ENCODE measurements at regions not wholly inside any gene's neighbourhood (a gene's known extent, or its start where the extent isn't known, plus 50 kb on each side); places are given as distances from the start of the nearest gene placed in this dataset.

- no peak overlapping the region for H3K9ac ChIP-seq (ENCODE audit: low read length in 3 of 3)
- no peaks in the 10 kb centered on the region for H3K9me3 ChIP-seq (ENCODE audit: control insufficient read depth in 2 of 3, insufficient read depth in 1 of 3, low read length in 3 of 3)
- no peaks in the 10 kb centered on the region for H3K27me3 ChIP-seq (ENCODE audit: control insufficient read depth, insufficient read depth, low read length)
- TF ChIP-seq CTCF (IDR thresholded peaks at IDR 0.05; ENCODE audit: borderline replicate concordance, extremely low read depth, insufficient read depth): no peak
- FAIRE-seq: no peak
- no peaks in the 10 kb centered on the region for H3K4me1 ChIP-seq (ENCODE audit: control insufficient read depth in 2 of 3, insufficient read depth in 2 of 3, low read depth in 1 of 3, low read length in 3 of 3)
- no peak overlapping the region for H3K4me3 ChIP-seq (ENCODE audit: low read length in 3 of 3)
- H3K27ac ChIP-seq (ENCODE audit: low read depth in 2 of 2, low read length in 2 of 2): no peak overlapping the region
- intact Hi-C loops (cut with DNase I): no loop called here
- H3K36me3 ChIP-seq (ENCODE audit: control insufficient read depth in 2 of 3, insufficient read depth in 3 of 3, low read length in 3 of 3): no peaks in the 10 kb centered on the region
- no peak for DNase-seq
Measured at GRCh38 chr20:48076747-48077146, 291.5 kb upstream of the SULF2 start.

GRCh38 chr20:48076247-48076646, 291.0 kb upstream of the SULF2 start:
- H3K9me3 ChIP-seq (ENCODE audit: control insufficient read depth in 2 of 3, insufficient read depth in 1 of 3, low read length in 3 of 3): no peaks in the 10 kb centered on the region
- FAIRE-seq (no peak), DNase-seq (no peak)
- H3K4me3 ChIP-seq (ENCODE audit: low read length in 3 of 3): no peak overlapping the region
- H3K27me3 ChIP-seq (ENCODE audit: control insufficient read depth, insufficient read depth, low read length): no peaks in the 10 kb centered on the region
- H3K4me1 ChIP-seq (ENCODE audit: control insufficient read depth in 2 of 3, insufficient read depth in 2 of 3, low read depth in 1 of 3, low read length in 3 of 3): no peaks in the 10 kb centered on the region
- TF ChIP-seq CTCF (IDR thresholded peaks at IDR 0.05; ENCODE audit: borderline replicate concordance, extremely low read depth, insufficient read depth): no peak
- no peak overlapping the region for H3K9ac ChIP-seq (ENCODE audit: low read length in 3 of 3)
- H3K27ac ChIP-seq (ENCODE audit: low read depth in 2 of 2, low read length in 2 of 2): no peak overlapping the region
- no peaks in the 10 kb centered on the region for H3K36me3 ChIP-seq (ENCODE audit: control insufficient read depth in 2 of 3, insufficient read depth in 3 of 3, low read length in 3 of 3)
- intact Hi-C loops (cut with DNase I): no loop called here

GRCh38 chr20:48075591-48076174, 290.4 kb upstream of the SULF2 start:
- intact Hi-C loops (cut with DNase I): no loop called here
- H3K4me3 ChIP-seq (ENCODE audit: low read length in 3 of 3): no peak overlapping the region
- no peaks in the 10 kb centered on the region for H3K4me1 ChIP-seq (ENCODE audit: control insufficient read depth in 2 of 3, insufficient read depth in 2 of 3, low read depth in 1 of 3, low read length in 3 of 3)
- no peak overlapping the region for H3K27ac ChIP-seq (ENCODE audit: low read depth in 2 of 2, low read length in 2 of 2)
- no peaks in the 10 kb centered on the region for H3K9me3 ChIP-seq (ENCODE audit: control insufficient read depth in 2 of 3, insufficient read depth in 1 of 3, low read length in 3 of 3)
- no peak for TF ChIP-seq CTCF (IDR thresholded peaks at IDR 0.05; ENCODE audit: borderline replicate concordance, extremely low read depth, insufficient read depth)
- no peak for FAIRE-seq
- no peaks in the 10 kb centered on the region for H3K27me3 ChIP-seq (ENCODE audit: control insufficient read depth, insufficient read depth, low read length)
- DNase-seq: no peak
- no peaks in the 10 kb centered on the region for H3K36me3 ChIP-seq (ENCODE audit: control insufficient read depth in 2 of 3, insufficient read depth in 3 of 3, low read length in 3 of 3)
- no peak overlapping the region for H3K9ac ChIP-seq (ENCODE audit: low read length in 3 of 3)
